Ascending aorta (tissue), 2 donors: ENCODE measurements at regions not wholly inside any gene's neighbourhood (a gene's known extent, or its start where the extent isn't known, plus 50 kb on each side); places are given as distances from the start of the nearest gene placed in this dataset.

Experiments used
- DNase-seq, 2 donors: peaks; one replicate each; pipeline ENCODE4 v3.0.0-alpha.2; 2019; ENCODE audit warnings: low spot score in 2 of 2
- H3K27ac ChIP-seq, 2 donors: fragments of 200-600 bp; sonication (generic); one replicate each; pipeline ENCODE4 v1.5.1; 2016 to 2017; ENCODE audit warnings: mild to moderate bottlenecking in 1 of 2
- H3K27me3 ChIP-seq: fragments of 200-600 bp; sonication (generic); one replicate; pipeline ENCODE4 v1.5.1; 2017
- H3K36me3 ChIP-seq, 2 donors: fragments of 200-600 bp; sonication (generic); one replicate each; pipeline ENCODE4 v1.5.1; 2016
- H3K4me1 ChIP-seq, 2 donors: fragments of 200-600 bp; sonication (generic); one replicate each; pipeline ENCODE4 v1.5.1; 2016 to 2017; ENCODE audit warnings: mild to moderate bottlenecking in 1 of 2
- H3K4me3 ChIP-seq, 2 donors: fragments of 200-600 bp; sonication (generic); one replicate each; pipeline ENCODE4 v1.5.1; 2016 to 2017; ENCODE audit warnings: mild to moderate bottlenecking in 1 of 2
- H3K9me3 ChIP-seq, 2 donors: fragments of 200-600 bp; sonication (generic); one replicate each; pipeline ENCODE4 v1.5.1; 2016
- intact Hi-C: fragments of 100-400 bp; cut with DNase I; formaldehyde crosslinking; loops from one replicate; pipeline ENCODE4 v1.15.1; 2023
- TF ChIP-seq, protein P1 (sequence below), 3 experiments: fragments of 200-600 bp in 2 of 3; fragments of 450-650 bp in 1 of 3; sonication (generic) in 2 of 3; IDR thresholded peaks; one replicate each; pipeline ENCODE4 v1.5.1; 2016 to 2019; ENCODE audit warnings: antibody characterized with exemption in 3 of 3, mild to moderate bottlenecking in 1 of 3, moderate library complexity in 1 of 3

- no peak for DNase-seq
- TF ChIP-seq, protein P1, sequence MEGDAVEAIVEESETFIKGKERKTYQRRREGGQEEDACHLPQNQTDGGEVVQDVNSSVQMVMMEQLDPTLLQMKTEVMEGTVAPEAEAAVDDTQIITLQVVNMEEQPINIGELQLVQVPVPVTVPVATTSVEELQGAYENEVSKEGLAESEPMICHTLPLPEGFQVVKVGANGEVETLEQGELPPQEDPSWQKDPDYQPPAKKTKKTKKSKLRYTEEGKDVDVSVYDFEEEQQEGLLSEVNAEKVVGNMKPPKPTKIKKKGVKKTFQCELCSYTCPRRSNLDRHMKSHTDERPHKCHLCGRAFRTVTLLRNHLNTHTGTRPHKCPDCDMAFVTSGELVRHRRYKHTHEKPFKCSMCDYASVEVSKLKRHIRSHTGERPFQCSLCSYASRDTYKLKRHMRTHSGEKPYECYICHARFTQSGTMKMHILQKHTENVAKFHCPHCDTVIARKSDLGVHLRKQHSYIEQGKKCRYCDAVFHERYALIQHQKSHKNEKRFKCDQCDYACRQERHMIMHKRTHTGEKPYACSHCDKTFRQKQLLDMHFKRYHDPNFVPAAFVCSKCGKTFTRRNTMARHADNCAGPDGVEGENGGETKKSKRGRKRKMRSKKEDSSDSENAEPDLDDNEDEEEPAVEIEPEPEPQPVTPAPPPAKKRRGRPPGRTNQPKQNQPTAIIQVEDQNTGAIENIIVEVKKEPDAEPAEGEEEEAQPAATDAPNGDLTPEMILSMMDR (IDR thresholded peaks at IDR 0.05): no peak
- Histone ChIP-seq H3K4me3 (no peak overlapping the region), H3K36me3 (no peaks in the 10 kb centered on the region), H3K27me3 (no peaks in the 10 kb centered on the region), H3K27ac (no peak overlapping the region), H3K9me3 (no peaks in the 10 kb centered on the region), H3K4me1 (no peaks in the 10 kb centered on the region)
- intact Hi-C loops: no loop called here
These were observed 75.0 kb upstream of the CCDC85A start for GRCh38 chr2:56108806-56109205.

GRCh38 chr2:56109994-56110393 lies 73.8 kb upstream of the CCDC85A start:
- no peaks in the 10 kb centered on the region for H3K4me1 ChIP-seq
- H3K9me3 ChIP-seq: no peaks in the 10 kb centered on the region
- H3K27ac ChIP-seq: no peak overlapping the region
- intact Hi-C loops: no loop called here
- TF ChIP-seq, protein P1 (IDR thresholded peaks at IDR 0.05): no peak
- H3K27me3 ChIP-seq: no peaks in the 10 kb centered on the region
- no peaks in the 10 kb centered on the region for H3K36me3 ChIP-seq
- no peak overlapping the region for H3K4me3 ChIP-seq
- no peak for DNase-seq

- no peak for DNase-seq
- Histone ChIP-seq H3K4me3 (no peak overlapping the region), H3K27ac (no peak overlapping the region), H3K9me3 (no peaks in the 10 kb centered on the region), H3K27me3 (no peaks in the 10 kb centered on the region), H3K36me3 (no peaks in the 10 kb centered on the region), H3K4me1 (no peaks in the 10 kb centered on the region)
- intact Hi-C loops: no loop called here
- TF ChIP-seq, protein P1 (IDR thresholded peaks at IDR 0.05): no peak
These were observed 70.3 kb upstream of the CCDC85A start for GRCh38 chr2:56113382-56113975.

DNA sequence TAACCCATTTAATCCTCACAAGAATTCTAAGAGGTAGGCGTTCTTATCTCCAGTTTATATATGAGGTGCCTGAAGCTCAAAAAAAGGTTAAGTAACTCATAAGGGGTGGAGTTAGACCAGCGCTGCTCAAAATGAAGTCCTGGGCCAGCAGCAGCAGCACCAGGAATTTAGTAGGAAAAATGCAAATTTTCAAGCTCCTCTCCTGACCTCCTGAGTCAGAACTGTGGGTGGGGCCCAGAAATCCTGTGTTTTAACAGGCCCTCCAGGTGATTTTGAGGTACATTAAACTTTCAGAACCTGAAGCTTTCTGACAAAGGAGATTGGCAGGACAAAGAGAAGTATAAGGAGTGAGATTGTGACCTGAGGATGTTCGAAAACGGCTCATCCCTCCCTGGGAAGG lies 66.0 kb upstream of the CCDC85A start:
- TF ChIP-seq, protein P1 (IDR thresholded peaks at IDR 0.05): no peak
- intact Hi-C loops: no loop called here
- no peaks in the 10 kb centered on the region for H3K27me3 ChIP-seq
- H3K4me3 ChIP-seq: no peak overlapping the region
- no peak overlapping the region for H3K27ac ChIP-seq
- H3K36me3 ChIP-seq: no peaks in the 10 kb centered on the region
- DNase-seq: no peak
- no peaks in the 10 kb centered on the region for H3K9me3 ChIP-seq
- no peaks in the 10 kb centered on the region for H3K4me1 ChIP-seq

DNA sequence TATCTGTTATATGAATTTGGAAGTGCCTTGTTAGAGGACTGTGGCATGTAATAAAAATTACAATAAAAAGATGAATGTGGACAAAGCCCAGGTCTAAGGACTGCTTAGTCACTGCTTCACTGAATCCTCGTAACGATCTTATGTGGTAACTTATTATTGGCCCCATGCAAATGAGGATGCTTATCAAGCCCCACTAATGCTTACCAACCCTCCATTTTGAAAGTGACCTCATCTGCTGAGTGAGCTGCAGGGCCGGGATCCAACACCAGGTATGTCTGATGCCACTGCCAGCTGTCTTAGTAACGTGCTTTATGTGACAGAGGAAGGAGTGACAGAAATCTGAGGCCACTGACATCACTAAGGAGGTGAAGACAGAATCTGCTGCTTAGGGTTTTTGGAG lies 65.3 kb upstream of the CCDC85A start:
- Histone ChIP-seq H3K4me3 (no peak overlapping the region), H3K27ac (no peak overlapping the region), H3K27me3 (no peaks in the 10 kb centered on the region), H3K9me3 (no peaks in the 10 kb centered on the region), H3K36me3 (no peaks in the 10 kb centered on the region), H3K4me1 (no peaks in the 10 kb centered on the region)
- intact Hi-C loops: no loop called here
- TF ChIP-seq, protein P1 (IDR thresholded peaks at IDR 0.05): no peak
- DNase-seq: no peak

DNA sequence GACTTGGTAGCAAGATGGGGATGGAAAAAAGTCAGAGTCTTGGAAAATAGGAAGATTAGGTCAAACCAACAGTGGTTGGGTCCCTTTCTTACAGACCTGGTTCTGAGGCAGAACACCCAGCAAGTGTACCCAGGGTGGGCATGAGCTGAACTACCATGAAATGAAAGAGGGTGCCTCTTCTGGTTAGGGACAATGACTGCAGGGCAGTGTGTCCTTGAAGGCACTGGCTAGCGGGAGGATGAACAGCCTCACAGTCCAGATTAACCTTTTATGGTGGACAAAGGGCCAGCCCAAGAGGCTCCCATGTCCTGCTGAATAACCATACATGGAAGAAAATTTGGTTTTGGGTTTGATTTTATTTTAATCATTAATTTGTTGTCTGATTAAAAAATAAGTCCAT lies 61.8 kb upstream of the CCDC85A start:
- no peak for DNase-seq
- Histone ChIP-seq H3K9me3 (no peaks in the 10 kb centered on the region), H3K27me3 (no peaks in the 10 kb centered on the region), H3K4me1 (no peaks in the 10 kb centered on the region), H3K4me3 (no peak overlapping the region), H3K36me3 (no peaks in the 10 kb centered on the region), H3K27ac (no peak overlapping the region)
- intact Hi-C loops: no loop called here
- TF ChIP-seq, protein P1 (IDR thresholded peaks at IDR 0.05): no peak
